NT2/D1 (cell line): ENCODE measurements at regions not wholly inside any gene's neighbourhood (a gene's known extent, or its start where the extent isn't known, plus 50 kb on each side); places are given as distances from the start of the nearest gene placed in this dataset.

Experiments
- DNase-seq: peaks from one replicate; pipeline ENCODE4 v3.0.0-alpha.2; 2011; ENCODE audit warnings: low read depth, low spot score
- H3K27me3 ChIP-seq: 2 replicates; pipeline ENCODE4 v1.6.0; 2011; ENCODE audit warnings: mild to moderate bottlenecking; ENCODE audit not compliant: insufficient read length, insufficient read depth
- H3K36me3 ChIP-seq: 2 replicates; pipeline ENCODE4 v1.6.1; 2011; ENCODE audit warnings: mild to moderate bottlenecking, low read length, mixed read lengths; ENCODE audit not compliant: insufficient read depth, insufficient read length
- H3K4me1 ChIP-seq: 2 replicates; pipeline ENCODE4 v1.5.1; 2011; ENCODE audit not compliant: insufficient read depth, insufficient read length
- H3K4me3 ChIP-seq: 2 replicates; pipeline ENCODE4 v1.5.1; 2011; ENCODE audit warnings: low read depth; ENCODE audit not compliant: insufficient read length
- H3K9ac ChIP-seq: 2 replicates; pipeline ENCODE4 v1.6.0; 2011; ENCODE audit warnings: low read depth; ENCODE audit not compliant: insufficient read length
- H3K9me3 ChIP-seq: 2 replicates; pipeline ENCODE4 v1.5.1; 2011; ENCODE audit warnings: mild to moderate bottlenecking, low read length; ENCODE audit not compliant: insufficient read depth
- SUZ12 ChIP-seq: IDR thresholded peaks from 2 replicates; pipeline ENCODE4 v1.6.1; 2011; ENCODE audit not compliant: insufficient read length, insufficient read depth; ENCODE audit errors: extremely low read depth
- YY1 ChIP-seq: IDR thresholded peaks from 2 replicates; pipeline ENCODE4 v1.6.1; 2011; ENCODE audit not compliant: insufficient read length, insufficient read depth
- ZNF274 ChIP-seq: IDR thresholded peaks from 2 replicates; pipeline ENCODE4 v1.6.1; 2011; ENCODE audit warnings: mild to moderate bottlenecking, low read depth, low read length

DNA sequence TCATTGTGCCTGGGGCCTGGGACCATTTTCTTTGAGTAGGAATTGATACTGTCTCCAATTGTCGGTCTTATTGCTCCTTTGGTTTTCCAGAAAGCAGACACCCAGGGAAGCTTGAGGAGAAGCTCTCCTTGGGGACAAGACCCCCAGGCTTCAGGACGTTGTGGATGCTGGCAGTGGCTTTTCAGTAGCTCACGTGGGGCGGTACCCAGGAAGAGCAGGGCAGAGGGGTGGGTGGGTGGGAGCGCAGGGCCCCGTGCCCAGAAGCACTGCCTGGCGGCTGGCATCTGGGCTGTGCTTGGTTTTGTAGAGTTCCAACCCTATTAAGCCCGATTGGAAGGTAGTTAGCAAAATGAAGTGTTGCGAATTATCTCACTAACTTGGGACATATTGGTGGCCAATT, 374.2 kb upstream of the IRX1 start:
- Histone ChIP-seq H3K9ac (no peak overlapping the region), H3K36me3 (no peaks in the 10 kb centered on the region), H3K27me3 (no peaks in the 10 kb centered on the region), H3K4me3 (no peak overlapping the region), H3K9me3 (no peaks in the 10 kb centered on the region), H3K4me1 (no peaks in the 10 kb centered on the region)
- TF ChIP-seq ZNF274 (no peak), YY1 (no peak), SUZ12 (no peak)
- no peak for DNase-seq

DNA sequence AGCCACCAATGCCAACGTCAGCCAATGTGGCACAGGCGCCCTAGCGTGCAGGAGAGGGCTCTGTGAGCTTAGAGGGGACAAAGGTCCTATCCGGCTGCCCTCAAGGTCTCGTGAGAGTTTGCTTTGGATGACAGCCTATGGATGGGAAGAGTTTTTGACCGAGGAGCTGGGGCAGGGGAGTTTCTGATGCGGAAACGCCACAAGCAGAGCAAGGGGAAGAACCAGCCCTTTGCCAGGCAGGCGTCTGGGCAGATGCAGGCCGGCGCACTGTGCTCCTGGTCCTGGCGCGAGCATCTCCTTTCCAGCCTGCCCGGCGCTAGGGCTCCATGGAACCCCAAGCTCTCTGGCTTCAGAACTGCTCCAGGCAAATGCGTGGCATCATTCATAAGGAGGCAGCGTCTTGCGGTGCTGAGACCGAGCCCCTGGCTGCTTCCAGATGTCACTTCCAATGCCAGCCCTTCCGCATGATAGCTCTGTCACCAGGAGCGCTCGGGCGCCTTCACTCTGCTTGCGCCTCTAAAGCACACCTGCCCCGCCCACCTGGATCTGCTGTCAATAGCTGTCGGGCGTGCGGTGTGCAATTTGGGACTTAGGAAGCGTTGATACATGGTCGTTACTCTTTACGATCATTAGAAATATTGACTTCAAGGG, 374.9 kb upstream of the IRX1 start:
- H3K36me3 ChIP-seq: no peaks in the 10 kb centered on the region
- no peak overlapping the region for H3K4me3 ChIP-seq
- no peaks in the 10 kb centered on the region for H3K4me1 ChIP-seq
- H3K9me3 ChIP-seq: no peaks in the 10 kb centered on the region
- H3K27me3 ChIP-seq: no peaks in the 10 kb centered on the region
- no peak overlapping the region for H3K9ac ChIP-seq
- TF ChIP-seq YY1 (no peak), ZNF274 (no peak)
- DNase-seq: no peak

DNA sequence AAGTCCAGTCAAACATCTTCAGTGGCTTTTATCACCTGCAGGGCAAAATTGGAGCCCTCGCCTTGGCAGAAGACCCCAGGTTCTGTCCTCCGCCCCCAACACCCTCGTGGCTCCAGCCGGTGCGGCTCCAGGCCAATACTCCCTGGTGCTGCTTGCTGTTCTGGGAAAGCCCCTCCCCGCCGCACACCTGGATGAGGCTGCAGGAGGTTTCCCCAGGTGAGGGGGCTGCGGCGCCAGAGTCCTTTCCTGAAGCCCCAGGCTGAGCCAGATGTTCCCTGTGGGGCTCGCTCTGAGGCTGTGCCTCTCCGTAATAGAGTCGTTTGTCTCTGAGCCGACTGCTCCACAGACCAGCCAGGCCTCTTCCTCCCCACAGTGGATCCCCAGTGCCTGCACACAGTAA, 375.4 kb upstream of the IRX1 start:
- H3K4me1 ChIP-seq: no peaks in the 10 kb centered on the region
- DNase-seq: no peak
- H3K4me3 ChIP-seq: no peak overlapping the region
- H3K9ac ChIP-seq: no peak overlapping the region
- no peaks in the 10 kb centered on the region for H3K9me3 ChIP-seq
- no peaks in the 10 kb centered on the region for H3K27me3 ChIP-seq
- no peaks in the 10 kb centered on the region for H3K36me3 ChIP-seq
- TF ChIP-seq SUZ12: no peak
- no peak for TF ChIP-seq YY1
- TF ChIP-seq ZNF274: no peak

DNA sequence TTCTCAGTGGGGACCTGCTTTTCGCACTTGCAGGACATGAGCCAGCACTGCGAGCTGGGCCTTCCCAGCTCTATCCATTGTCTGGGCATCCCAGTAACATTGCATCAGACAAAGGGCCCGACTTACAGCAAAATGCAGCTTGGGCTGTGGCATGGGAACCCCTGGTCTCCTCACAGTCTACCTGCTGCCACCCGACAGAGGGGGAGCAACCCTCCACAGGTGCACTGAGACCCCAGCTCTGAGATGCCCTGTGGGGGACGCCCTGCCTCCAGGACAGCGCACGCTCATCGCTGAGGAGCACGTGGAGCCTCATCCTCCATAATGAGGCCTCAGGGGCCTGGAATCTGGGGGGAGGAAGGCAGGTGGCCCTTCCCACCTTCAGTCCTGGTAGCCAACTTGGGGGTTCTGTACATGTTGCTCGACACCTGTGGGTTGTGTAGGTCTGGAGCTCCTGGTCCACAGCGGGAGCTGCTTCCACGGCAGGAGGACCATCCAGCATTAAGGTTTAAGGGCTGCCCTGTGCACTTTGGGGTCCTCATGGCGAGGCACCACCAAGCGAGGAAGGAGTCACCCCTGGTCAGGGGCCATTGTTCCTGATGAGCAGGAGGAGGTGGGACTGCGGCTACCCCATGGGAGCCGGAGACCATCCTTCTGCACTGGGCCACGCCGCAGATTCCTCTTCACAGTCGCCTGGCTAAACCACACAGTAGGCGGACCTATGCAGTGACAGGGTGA, 376.5 kb upstream of the IRX1 start:
- Histone ChIP-seq H3K9me3 (no peaks in the 10 kb centered on the region), H3K4me1 (no peaks in the 10 kb centered on the region)
- no peak for DNase-seq

DNA sequence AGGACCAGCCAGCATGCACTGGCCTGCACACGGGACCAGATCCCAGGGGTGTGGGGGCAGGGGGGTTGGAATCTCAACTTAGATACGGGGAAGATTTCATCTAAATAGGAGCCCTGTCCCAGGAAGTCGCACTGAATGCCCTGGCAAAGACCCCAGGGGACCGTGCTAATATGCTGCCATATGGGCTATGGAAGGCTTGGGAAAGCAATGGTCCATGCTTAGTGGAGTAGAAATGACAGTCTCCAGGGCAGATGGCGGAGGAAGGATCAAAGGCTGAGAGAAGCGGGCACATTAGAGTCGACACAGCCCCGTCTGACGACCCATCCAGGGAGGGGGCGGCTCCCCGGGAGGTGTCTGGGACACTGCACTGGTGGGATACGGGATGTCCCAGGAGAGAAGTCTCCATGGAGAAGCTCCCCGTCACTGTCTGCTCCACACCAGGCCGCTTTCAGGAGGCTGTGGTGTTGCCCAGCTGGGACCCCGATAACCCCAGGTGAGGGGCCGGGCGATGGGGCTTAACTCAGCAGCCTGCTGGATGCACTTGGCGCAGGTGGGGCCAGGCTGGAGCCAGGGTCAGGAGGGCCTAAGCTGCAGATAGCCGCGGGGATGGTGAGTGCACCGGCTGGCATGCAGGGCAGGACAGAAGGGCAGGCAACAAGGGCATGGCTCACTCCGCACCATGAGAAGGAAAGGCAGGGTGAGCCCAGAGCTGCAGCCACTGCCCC, 377.7 kb upstream of the IRX1 start:
- TF ChIP-seq ZNF274 (no peak), YY1 (no peak), SUZ12 (no peak)
- Histone ChIP-seq H3K4me3 (no peak overlapping the region), H3K36me3 (no peaks in the 10 kb centered on the region), H3K9ac (no peak overlapping the region), H3K27me3 (no peaks in the 10 kb centered on the region), H3K4me1 (no peaks in the 10 kb centered on the region), H3K9me3 (no peaks in the 10 kb centered on the region)
- no peak for DNase-seq

More for the DNA sequence above, 376.5 kb upstream of the IRX1 start:
- H3K27me3 ChIP-seq: no peaks in the 10 kb centered on the region
- TF ChIP-seq ZNF274 (no peak), SUZ12 (no peak), YY1 (no peak)
- no peak overlapping the region for H3K4me3 ChIP-seq
- no peaks in the 10 kb centered on the region for H3K36me3 ChIP-seq
- H3K9ac ChIP-seq: no peak overlapping the region

DNA sequence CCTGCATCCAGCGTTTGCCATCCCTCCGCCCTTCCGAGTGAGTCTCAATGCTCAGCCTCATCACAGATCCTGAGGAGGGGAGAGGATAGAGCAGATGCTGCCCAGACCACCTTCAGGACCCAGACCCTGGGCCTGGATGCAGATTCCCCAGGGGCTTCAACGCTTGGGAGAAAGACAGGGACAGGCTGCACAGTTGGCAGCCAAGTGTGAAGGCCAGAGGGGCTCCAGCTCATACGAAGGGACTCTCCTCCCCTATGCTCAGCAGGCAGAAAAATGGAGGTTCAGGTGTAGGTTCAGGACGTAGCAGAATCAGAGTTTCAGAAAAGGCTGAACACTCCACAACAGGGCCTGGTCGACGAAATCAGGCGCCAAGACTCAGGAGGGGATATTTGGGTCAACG, 378.5 kb upstream of the IRX1 start:
- no peaks in the 10 kb centered on the region for H3K4me1 ChIP-seq
- no peaks in the 10 kb centered on the region for H3K9me3 ChIP-seq
- H3K9ac ChIP-seq: no peak overlapping the region
- H3K27me3 ChIP-seq: no peaks in the 10 kb centered on the region
- DNase-seq: no peak
- TF ChIP-seq SUZ12 (no peak), YY1 (no peak), ZNF274 (no peak)
- H3K4me3 ChIP-seq: no peak overlapping the region
- H3K36me3 ChIP-seq: no peaks in the 10 kb centered on the region

DNA sequence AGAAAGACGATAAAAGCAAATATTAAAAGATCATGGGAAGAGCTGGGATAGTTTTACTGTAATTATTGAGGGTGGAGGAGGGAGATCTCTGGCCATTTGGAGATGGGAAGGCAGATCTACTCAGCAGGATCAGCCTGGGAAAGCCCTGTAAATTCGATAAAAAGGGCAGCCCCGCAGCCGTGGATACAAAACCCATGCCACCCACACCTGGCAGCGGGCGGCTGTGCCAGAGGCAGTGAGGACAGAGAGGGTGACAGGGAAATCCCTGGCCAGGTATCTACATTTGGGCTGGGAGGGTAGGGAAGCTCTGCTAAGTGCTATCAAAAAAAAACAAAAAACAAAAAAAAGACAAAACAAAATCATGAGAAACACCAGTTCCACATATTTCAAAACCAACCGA, 379.2 kb upstream of the IRX1 start:
- H3K9me3 ChIP-seq: no peaks in the 10 kb centered on the region
- no peaks in the 10 kb centered on the region for H3K27me3 ChIP-seq
- DNase-seq: no peak
- TF ChIP-seq YY1 (no peak), ZNF274 (no peak), SUZ12 (no peak)
- no peak overlapping the region for H3K9ac ChIP-seq
- H3K4me1 ChIP-seq: no peaks in the 10 kb centered on the region
- no peaks in the 10 kb centered on the region for H3K36me3 ChIP-seq
- no peak overlapping the region for H3K4me3 ChIP-seq
